ENCODE measurements at regions not wholly inside any gene's neighbourhood (a gene's known extent, or its start where the extent isn't known, plus 50 kb on each side); places are given as distances from the start of the nearest gene placed in this dataset.

- TF ChIP-seq CTCF (conservative IDR thresholded peaks at IDR 0.05; ENCODE audit: low read length) (no peak), EZH2phosphoT487 (IDR thresholded peaks at IDR 0.05; ENCODE audit: borderline replicate concordance, low read depth, low read length) (no peak)
Measured at GRCh38 chr9:16992138-16992537, 121.7 kb upstream of the BNC2 start.

Measured in OCI-LY7 (cell line).